ENCODE measurements at regions not wholly inside any gene's neighbourhood (a gene's known extent, or its start where the extent isn't known, plus 50 kb on each side); places are given as distances from the start of the nearest gene placed in this dataset.

DNA sequence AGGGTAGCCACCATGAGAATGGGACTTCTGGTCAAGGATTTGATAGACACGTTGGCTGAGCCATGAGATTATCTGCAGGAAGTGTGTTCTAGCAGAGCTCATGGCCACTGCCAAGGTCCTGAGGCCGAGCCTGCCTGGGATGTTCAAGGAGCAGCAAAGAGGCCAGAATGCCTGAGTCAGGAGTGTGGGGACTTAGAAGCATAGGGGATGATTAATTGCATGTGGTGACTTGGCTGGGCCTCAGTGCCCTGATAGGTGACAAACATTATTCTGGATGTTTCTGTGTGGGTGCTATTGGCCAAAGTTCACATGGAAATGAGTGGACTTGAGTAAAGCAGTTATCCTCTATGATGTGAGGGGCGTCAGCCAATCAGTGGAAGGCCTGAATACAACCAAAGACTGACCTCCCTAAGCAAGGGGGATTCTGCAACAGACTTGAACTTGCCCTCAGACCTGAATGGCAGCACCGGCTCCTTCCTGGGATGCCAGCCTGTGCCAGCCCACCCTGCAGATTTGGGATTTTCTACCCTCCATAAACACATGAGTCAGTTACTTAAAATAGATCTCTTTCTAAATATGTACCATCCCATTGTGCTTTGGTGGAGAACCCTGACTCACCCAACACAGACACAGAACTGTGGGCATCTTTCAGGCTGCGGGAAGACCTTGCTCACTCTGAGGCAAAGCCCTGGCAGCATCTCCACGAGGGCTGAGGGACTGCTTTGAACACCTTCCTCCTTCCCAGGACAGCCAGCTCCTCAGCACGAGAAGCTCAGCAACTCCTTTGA lies 363.9 kb upstream of the MGMT start:
- DNase-seq (ENCODE audit: low read depth) = no peak

DNA sequence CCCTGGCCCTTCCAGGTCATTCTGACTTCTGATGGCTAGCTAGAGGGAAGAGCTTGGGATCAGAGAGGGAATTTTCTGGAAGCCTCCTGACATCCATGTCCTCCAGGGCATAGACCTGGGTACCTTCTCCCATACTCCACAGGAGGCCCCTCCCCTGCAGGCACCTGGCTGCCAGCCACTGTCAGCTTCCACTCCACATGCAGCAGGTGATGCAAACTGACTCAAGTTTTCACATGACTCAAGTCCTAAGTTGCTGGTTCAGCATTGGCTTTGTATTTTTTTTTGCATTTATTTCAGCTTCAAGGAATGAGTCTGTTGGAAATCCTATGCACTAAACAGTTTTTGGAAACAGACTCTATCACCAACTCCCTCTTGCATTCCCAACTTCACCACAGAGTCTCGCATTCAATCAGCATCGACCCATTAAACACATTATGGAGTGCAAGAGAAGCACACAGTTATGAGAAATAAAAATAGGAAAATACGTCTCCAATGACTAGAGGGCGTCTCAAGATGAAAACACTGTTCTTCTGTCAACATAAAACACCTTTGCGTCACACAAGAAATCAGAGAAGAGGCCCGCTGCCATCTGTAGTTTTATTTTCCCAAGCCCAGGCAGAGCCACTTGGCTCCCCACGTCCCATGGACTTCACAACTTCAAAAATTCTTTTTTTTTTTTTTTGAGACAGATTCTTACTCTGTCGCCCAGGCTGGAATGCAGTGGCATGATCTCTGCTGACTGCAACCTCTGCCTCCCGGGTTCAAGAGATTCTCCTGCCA lies 362.6 kb upstream of the MGMT start:
- no peak for DNase-seq (ENCODE audit: low read depth)

GRCh38 chr10:129105266-129105665 lies 361.8 kb upstream of the MGMT start:
- no peak for DNase-seq (ENCODE audit: low read depth)

GRCh38 chr10:129106314-129106713 lies 360.7 kb upstream of the MGMT start:
- DNase-seq (ENCODE audit: low read depth) = no peak

DNA sequence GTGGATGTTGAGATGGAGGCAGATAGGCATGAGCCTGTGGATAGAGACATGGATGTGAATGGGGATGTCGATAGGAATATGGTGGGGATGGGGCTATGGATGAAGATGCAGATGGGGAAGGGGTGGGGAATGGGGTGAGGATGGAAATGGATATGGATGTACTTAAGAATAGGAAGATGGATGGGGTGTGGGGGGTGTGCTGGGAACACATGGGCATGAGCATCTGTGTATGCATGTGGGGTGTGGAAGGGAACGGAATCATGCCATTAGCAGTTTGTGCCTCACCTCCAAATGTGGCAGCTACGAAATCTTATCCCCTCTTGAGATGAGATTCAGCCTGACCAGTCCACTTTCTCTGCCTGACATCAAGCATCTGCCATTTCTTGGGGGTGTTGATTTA lies 359.5 kb upstream of the MGMT start:
- no peak for DNase-seq (ENCODE audit: low read depth)

- no peak for DNase-seq (ENCODE audit: low read depth)
Observed at GRCh38 chr10:129108378-129108777, 358.7 kb upstream of the MGMT start.

DNA sequence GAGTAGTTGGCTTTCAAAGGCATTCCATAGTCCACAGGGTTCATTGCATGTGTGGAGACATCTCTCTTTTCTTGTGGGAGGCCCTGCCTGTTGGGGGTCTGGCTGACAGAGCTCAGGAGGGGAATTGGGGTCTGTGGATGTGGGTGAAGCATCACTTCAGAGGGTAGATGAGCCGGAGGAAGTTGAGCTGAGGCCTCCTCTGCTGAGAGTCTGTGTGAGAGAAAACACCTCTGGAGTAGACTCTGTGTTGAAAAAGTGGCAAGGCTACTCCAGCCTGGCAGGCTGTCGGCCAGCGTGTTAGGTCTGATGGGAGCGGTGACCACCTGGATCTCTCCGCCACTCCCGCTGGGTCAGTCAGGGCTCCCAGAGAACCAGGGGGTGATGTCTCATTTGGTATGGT lies 358.0 kb upstream of the MGMT start:
- DNase-seq (ENCODE audit: low read depth) = no peak

DNA sequence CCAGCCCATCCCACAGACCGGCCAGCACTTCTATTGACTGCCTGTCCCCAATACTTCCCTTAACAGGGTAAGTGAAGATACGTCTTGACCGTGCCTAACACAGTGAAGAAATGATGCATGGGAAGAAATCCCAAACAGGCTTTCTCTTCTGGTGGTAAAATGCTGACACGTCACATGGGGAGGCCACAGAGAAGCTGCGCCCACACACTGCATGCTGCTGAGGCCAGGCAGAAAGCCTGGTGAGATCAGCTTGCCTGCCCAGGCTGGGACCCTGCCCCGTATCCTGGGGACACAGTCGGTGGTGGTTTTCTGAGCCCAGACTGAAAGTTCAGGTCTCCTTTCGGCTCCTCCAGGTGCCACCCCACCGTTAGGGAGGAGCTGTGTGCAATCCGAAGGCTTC lies 356.3 kb upstream of the MGMT start:
- DNase-seq (ENCODE audit: low read depth) = no peak

DNA sequence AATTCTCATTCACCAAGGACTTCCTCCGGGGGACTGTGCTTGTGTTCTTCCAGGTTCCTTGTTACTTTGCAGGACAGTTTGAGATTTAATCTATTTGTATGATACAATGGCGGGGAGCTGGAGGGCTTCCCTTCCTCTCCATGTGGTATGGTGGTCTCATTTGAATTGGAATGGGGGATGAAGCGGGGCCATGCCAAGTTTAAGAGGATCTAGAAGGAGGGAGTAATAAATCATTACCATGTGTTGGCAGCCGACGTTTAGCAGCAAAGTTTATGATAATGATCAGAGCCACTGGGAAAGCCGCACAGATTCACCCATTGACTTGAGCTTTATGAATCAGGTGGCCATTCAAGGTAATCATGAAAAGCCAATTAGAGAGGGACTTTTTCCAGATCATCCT lies 355.1 kb upstream of the MGMT start:
- DNase-seq (ENCODE audit: low read depth) = no peak

- DNase-seq (ENCODE audit: low read depth) = no peak
Observed at GRCh38 chr10:129114588-129114987, 352.5 kb upstream of the MGMT start.

DNA sequence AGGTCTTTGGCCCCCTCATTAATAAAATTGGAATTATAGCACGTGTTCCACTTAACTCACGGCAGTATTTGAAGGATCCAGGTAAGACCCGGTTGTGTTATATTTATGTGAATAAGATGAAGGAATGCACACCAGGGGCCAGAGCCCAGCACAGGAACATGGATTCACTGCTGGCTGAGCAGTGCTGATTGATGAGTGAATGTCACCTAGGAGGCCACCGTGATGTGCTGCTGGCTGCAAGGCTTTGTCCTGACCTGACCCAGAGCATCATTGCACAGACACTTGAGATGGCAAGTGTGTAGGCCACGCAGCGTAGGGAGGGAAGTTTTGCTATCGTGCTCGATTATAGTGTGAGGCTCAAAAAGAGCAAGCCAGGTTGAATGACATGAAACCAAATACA lies 350.7 kb upstream of the MGMT start:
- no peak for DNase-seq (ENCODE audit: low read depth)

GRCh38 chr10:129120441-129120840 lies 346.6 kb upstream of the MGMT start:
- DNase-seq (ENCODE audit: low read depth) = no peak

DNA sequence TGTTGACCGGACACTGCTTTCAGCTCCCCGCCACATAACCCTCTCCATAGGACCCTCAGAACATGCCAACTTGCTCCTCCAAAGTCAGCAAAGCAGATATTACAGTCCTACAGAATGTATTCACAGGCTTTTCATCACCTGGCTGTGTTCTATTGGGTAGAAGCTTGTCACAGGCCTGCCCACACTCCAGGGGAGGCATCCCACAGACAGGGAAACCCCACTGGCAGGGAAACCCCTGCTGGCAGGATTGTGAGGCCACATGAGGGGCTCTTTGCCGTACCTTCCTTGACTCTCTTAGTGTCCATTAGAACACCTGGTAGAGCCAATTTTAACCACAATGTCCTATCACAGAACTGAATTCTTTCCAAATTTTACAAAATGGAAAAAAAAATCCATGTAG lies 344.2 kb upstream of the MGMT start:
- no peak for DNase-seq (ENCODE audit: low read depth)

- no peak for DNase-seq (ENCODE audit: low read depth)
Observed at GRCh38 chr10:129123428-129123827, 343.6 kb upstream of the MGMT start.

DNA sequence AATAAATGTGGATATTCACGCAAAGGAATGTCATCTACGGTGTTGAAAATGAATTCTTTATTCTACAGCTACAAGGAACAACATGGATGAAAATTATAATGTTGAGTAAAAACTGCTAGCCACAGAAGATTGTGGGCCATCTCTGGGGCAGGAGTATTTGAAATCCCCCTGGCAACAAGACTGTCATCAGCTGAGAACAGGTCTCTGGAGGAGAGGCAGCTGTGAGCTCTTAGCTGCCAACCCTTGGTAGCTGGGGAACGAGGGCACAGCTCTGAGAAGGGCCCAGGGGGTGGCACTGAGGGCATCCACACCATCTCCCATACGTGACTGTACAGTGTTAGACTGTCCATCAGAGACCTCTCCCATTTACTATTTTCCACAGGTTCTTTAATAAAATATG lies 340.1 kb upstream of the MGMT start:
- no peak for DNase-seq (ENCODE audit: low read depth)

DNA sequence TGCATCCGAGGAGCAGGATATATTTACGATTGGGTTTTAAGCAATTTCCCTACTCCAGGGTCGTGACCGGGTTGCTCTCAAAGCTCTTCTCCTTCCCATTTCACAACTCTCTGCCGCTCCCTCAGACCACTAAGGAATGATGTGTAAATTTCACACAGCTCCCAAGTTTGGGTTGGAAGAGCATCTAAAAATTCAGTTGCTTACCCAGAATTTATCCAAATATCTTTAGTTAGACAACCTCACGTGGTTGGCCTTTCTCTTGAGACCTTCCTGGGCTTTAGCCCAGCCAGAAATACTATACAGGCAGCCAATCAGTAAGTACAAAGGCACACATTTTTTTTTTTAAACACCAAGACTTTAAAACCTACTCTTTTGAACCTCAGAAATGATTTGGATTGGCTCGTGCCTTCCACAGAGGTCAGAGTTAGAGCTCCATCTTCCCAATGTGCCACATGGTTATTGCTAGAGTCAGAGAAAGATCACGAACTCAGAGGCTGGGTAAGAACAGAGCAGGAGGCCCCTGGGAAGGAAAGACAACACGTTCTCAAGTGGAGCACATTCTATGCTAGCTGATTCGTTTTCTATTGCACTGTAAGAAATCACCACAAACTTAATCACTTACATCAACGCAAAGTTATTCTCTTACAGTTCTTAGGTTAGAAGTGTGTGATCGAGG lies 335.4 kb upstream of the MGMT start:
- peak; percentile 71 for DNase-seq (ENCODE audit: low read depth)

- no peak for DNase-seq (ENCODE audit: low read depth)
Observed at GRCh38 chr10:129133856-129134255, 333.2 kb upstream of the MGMT start.

GRCh38 chr10:129134371-129134770 lies 332.7 kb upstream of the MGMT start:
- DNase-seq (ENCODE audit: low read depth) = no peak

GRCh38 chr10:129135624-129136023 lies 331.4 kb upstream of the MGMT start:
- DNase-seq (ENCODE audit: low read depth) = no peak

GRCh38 chr10:129136074-129136473 lies 331.0 kb upstream of the MGMT start:
- DNase-seq (ENCODE audit: low read depth) = no peak

DNA sequence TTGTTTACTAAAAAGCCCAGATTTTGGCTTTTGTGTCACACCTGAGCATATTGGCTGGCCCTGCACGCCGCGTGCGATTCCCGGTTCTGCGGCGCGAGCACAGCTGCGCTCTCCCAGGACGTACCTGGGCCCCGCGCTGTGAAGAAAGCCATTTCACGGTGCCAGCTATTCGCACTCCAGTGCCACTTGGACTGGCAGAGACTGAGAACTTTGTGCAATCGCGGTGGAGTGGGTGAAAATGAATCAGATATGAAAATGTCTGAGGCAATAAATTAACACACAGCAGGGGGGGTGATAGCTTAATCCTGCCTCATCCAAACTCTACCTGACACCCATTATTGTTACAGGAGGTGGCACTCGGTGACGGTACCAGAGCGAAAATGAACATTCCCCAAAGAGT lies 330.1 kb upstream of the MGMT start:
- no peak for DNase-seq (ENCODE audit: low read depth)

DNA sequence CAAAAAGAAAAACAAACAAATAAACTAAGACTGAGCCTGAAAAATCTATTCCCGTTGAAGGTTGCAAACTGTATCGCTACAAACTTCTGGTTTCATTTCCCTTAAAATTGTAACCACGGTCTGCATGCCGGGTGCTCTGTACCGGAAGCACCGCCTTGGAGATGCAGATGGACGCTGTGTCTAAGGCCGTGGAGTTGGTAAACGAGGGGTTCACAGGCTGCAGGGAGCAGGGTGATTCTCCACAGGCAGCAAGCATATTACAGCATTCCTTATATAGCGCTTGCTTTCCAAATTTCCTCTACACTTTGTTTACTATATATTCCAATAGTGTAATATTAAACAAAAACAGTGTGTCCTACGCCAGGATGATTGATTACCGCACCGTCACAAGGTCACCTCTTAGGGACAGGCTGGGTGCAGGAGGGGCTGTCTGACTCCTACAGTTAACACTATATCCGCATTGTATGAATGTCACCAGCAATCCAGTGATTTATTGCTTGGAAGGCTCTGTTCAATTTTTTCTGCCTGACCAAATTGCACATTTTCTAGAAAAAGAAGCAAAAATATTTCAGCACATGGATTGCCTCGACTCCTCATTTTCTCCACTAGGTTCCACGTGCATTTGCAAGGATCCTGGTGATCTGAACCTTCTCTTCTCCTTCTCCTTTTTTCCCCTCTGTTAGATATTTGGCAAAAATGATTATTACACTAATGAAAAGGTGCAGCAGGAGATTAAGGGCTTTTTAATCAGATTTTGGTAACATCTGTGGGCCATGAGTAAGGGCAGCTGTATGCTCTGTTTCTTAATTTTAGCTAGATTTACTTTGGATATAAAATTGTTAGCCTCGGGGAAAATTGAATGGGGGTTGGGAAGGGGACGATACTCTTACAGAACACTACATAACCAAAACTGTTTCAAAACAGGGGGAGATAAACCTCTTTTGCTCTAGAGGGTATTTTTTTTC lies 325.8 kb upstream of the MGMT start:
- DNase-seq (ENCODE audit: low read depth) = no peak
